Tibial nerve (tissue), 4 donors: ENCODE measurements at regions not wholly inside any gene's neighbourhood (a gene's known extent, or its start where the extent isn't known, plus 50 kb on each side); places are given as distances from the start of the nearest gene placed in this dataset.

ENCODE experiments used
- CTCF ChIP-seq, 5 experiments: fragments of 200-600 bp in 3 of 5; fragments of 450-650 bp in 2 of 5; sonication (generic) in 3 of 5; IDR thresholded peaks; one replicate each; pipeline ENCODE4 v1.5.1; 2016 to 2019; ENCODE audit warnings: antibody characterized with exemption in 5 of 5, mild to moderate bottlenecking in 3 of 5, moderate library complexity in 2 of 5
- EP300 ChIP-seq, 2 donors: sonication (generic); formaldehyde crosslinking; IDR thresholded peaks; one replicate each; pipeline ENCODE4 v1.6.1; 2017; ENCODE audit warnings: antibody characterized with exemption in 2 of 2, mild to moderate bottlenecking in 1 of 2
- POLR2A ChIP-seq, 2 donors: fragments of 450-650 bp; IDR thresholded peaks; one replicate each; pipeline ENCODE4 v1.6.1; 2017; ENCODE audit warnings: antibody characterized with exemption in 2 of 2, mild to moderate bottlenecking in 2 of 2, moderate library complexity in 2 of 2

GRCh38 chr4:42747971-42748370 lies 91.1 kb upstream of the ATP8A1 start:
- TF ChIP-seq CTCF (IDR thresholded peaks at IDR 0.05) (no peak), POLR2A (IDR thresholded peaks at IDR 0.05) (no peak), EP300 (IDR thresholded peaks at IDR 0.05) (no peak)
